ENCODE measurements at regions not wholly inside any gene's neighbourhood (a gene's known extent, or its start where the extent isn't known, plus 50 kb on each side); places are given as distances from the start of the nearest gene placed in this dataset.
"Not testable (repeated sequence)": the region's sequence is repeated elsewhere in the genome, so short reads cannot be mapped to it uniquely, and the experiment has no call there.

- no peak for DNase-seq (ENCODE audit: low spot score)
- no peak for TF ChIP-seq CTCF (IDR thresholded peaks at IDR 0.05)
- Histone ChIP-seq H3K4me1 (no peaks in the 10 kb centered on the region), H3K9me3 (peaks cover 0 to 16% of the 10 kb centered on the region in 2 donors), H3K27ac (no peak overlapping the region), H3K4me3 (no peak overlapping the region), H3K36me3 (no peaks in the 10 kb centered on the region), H3K27me3 (peaks cover 0 to 5% of the 10 kb centered on the region in 2 donors)
Measured at GRCh38 chrX:115970718-115971117, 199.8 kb upstream of the AGTR2 start.

GRCh38 chrX:115972717-115973116, 197.8 kb upstream of the AGTR2 start:
- H3K4me1 ChIP-seq = no peaks in the 10 kb centered on the region
- no peak overlapping the region for H3K27ac ChIP-seq
- H3K36me3 ChIP-seq = no peaks in the 10 kb centered on the region
- TF ChIP-seq CTCF (IDR thresholded peaks at IDR 0.05) = no peak
- peaks cover 0 to 5% of the 10 kb centered on the region in 2 donors for H3K27me3 ChIP-seq
- no peak overlapping the region for H3K4me3 ChIP-seq
- DNase-seq (ENCODE audit: low spot score) = no peak
- H3K9me3 ChIP-seq = peaks cover 0 to 16% of the 10 kb centered on the region in 2 donors

- Histone ChIP-seq H3K4me1 (no peaks in the 10 kb centered on the region), H3K4me3 (no peak overlapping the region)
- no peak for TF ChIP-seq CTCF (IDR thresholded peaks at IDR 0.05)
Measured at GRCh38 chrX:115978068-115978467, 192.5 kb upstream of the AGTR2 start.

GRCh38 chrX:115983148-115983547, 187.4 kb upstream of the AGTR2 start:
- not testable (repeated sequence) for DNase-seq (ENCODE audit: low spot score); H3K27me3 ChIP-seq; H3K27ac ChIP-seq; H3K9me3 ChIP-seq; H3K4me3 ChIP-seq; H3K4me1 ChIP-seq; H3K36me3 ChIP-seq

More at GRCh38 chrX:115978068-115978467, 192.5 kb upstream of the AGTR2 start:
- peaks cover 0 to 16% of the 10 kb centered on the region in 2 donors for H3K9me3 ChIP-seq
- H3K36me3 ChIP-seq = no peaks in the 10 kb centered on the region
- H3K27me3 ChIP-seq = peaks cover 0 to 5% of the 10 kb centered on the region in 2 donors
- H3K27ac ChIP-seq = no peak overlapping the region
- no peak for DNase-seq (ENCODE audit: low spot score)

- not testable (repeated sequence) for H3K27ac ChIP-seq; H3K4me1 ChIP-seq; H3K9me3 ChIP-seq; H3K4me3 ChIP-seq; H3K36me3 ChIP-seq; H3K27me3 ChIP-seq; DNase-seq (ENCODE audit: low spot score)
Measured at GRCh38 chrX:115987464-115987863, 183.1 kb upstream of the AGTR2 start.

- no peak for TF ChIP-seq CTCF (IDR thresholded peaks at IDR 0.05)
- H3K36me3 ChIP-seq = no peaks in the 10 kb centered on the region
Measured at GRCh38 chrX:115988825-115989224, 181.7 kb upstream of the AGTR2 start.

GRCh38 chrX:115989686-115990085, 180.9 kb upstream of the AGTR2 start:
- TF ChIP-seq CTCF (IDR thresholded peaks at IDR 0.05) = no peak
- Histone ChIP-seq H3K4me3 (no peak overlapping the region), H3K36me3 (no peaks in the 10 kb centered on the region), H3K9me3 (peaks cover 0 to 10% of the 10 kb centered on the region in 2 donors), H3K27me3 (no peaks in the 10 kb centered on the region), H3K27ac (no peak overlapping the region), H3K4me1 (no peaks in the 10 kb centered on the region)
- DNase-seq (ENCODE audit: low spot score) = no peak

More at GRCh38 chrX:115988825-115989224, 181.7 kb upstream of the AGTR2 start:
- no peak for DNase-seq (ENCODE audit: low spot score)
- Histone ChIP-seq H3K4me1 (no peaks in the 10 kb centered on the region), H3K4me3 (no peak overlapping the region), H3K9me3 (peaks cover 0 to 10% of the 10 kb centered on the region in 2 donors), H3K27ac (no peak overlapping the region), H3K27me3 (no peaks in the 10 kb centered on the region)

All from right atrium auricular region (tissue), 2 donors.